GM10266 (cell line): ENCODE measurements at regions not wholly inside any gene's neighbourhood (a gene's known extent, or its start where the extent isn't known, plus 50 kb on each side); places are given as distances from the start of the nearest gene placed in this dataset.
"Not testable (repeated sequence)": the region's sequence is repeated elsewhere in the genome, so short reads cannot be mapped to it uniquely, and the experiment has no call there.

Experiments used
- DNase-seq: peaks from one replicate; pipeline ENCODE4 v3.0.0; 2012; ENCODE audit errors: extremely low spot score
- CTCF ChIP-seq: IDR thresholded peaks from 2 replicates; pipeline ENCODE4 v1.5.1; 2012; ENCODE audit warnings: mild to moderate bottlenecking, low read depth; ENCODE audit not compliant: control insufficient read depth, insufficient read depth; ENCODE audit errors: missing control alignments

GRCh38 chr16:65579050-65579449 lies 457.2 kb upstream of the CDH11 start:
- no peak for DNase-seq
- TF ChIP-seq CTCF: no peak

GRCh38 chr16:65576631-65577030 lies 454.8 kb upstream of the CDH11 start:
- no peak for TF ChIP-seq CTCF
- DNase-seq: no peak

GRCh38 chr16:65576139-65576538 lies 454.3 kb upstream of the CDH11 start:
- no peak for TF ChIP-seq CTCF
- no peak for DNase-seq

GRCh38 chr16:65574326-65574966 lies 452.6 kb upstream of the CDH11 start:
- no peak for TF ChIP-seq CTCF
- DNase-seq: no peak

GRCh38 chr16:65572156-65572555 lies 450.3 kb upstream of the CDH11 start:
- DNase-seq: no peak
- no peak for TF ChIP-seq CTCF

GRCh38 chr16:65570261-65570660 lies 448.4 kb upstream of the CDH11 start:
- no peak for TF ChIP-seq CTCF
- DNase-seq: no peak

GRCh38 chr16:65559846-65560245 lies 438.0 kb upstream of the CDH11 start:
- TF ChIP-seq CTCF: no peak
- no peak for DNase-seq

- DNase-seq: not testable (repeated sequence)
Measured at GRCh38 chr16:65549689-65550088, 427.8 kb upstream of the CDH11 start.
